ENCODE measurements at regions not wholly inside any gene's neighbourhood (a gene's known extent, or its start where the extent isn't known, plus 50 kb on each side); places are given as distances from the start of the nearest gene placed in this dataset.

GRCh38 chr2:56587456-56587855, 403.7 kb downstream of the CCDC85A start:
- TF ChIP-seq POLR2AphosphoS5 (IDR thresholded peaks at IDR 0.05; ENCODE audit: insufficient read depth, low read depth, low read length) (no peak), CTCF (IDR thresholded peaks at IDR 0.05; ENCODE audit: extremely low read depth in 1 of 2, insufficient read depth in 1 of 2, low read depth in 1 of 2, low read length in 2 of 2) (no peak), POLR2A (IDR thresholded peaks at IDR 0.05; ENCODE audit: low read depth, low read length) (no peak), EZH2 (IDR thresholded peaks at IDR 0.05; ENCODE audit: borderline replicate concordance, low read depth, low read length, severe bottlenecking) (no peak), MYC (IDR thresholded peaks at IDR 0.05; ENCODE audit: low read depth, low read length) (no peak), MAX (IDR thresholded peaks at IDR 0.05; ENCODE audit: insufficient read depth, insufficient read length) (no peak), JUN (IDR thresholded peaks at IDR 0.05; ENCODE audit: borderline replicate concordance, insufficient read depth, insufficient read length, low read depth) (no peak)

Data from endothelial cell of umbilical vein (primary cell).